NCI-H526 treated with DMSO at 0.1 percent for 48 hours (cell line): ENCODE measurements at regions not wholly inside any gene's neighbourhood (a gene's known extent, or its start where the extent isn't known, plus 50 kb on each side); places are given as distances from the start of the nearest gene placed in this dataset.

Experiments
- DNase-seq: peaks from one replicate; lab custom pipeline; 2025; lab: John Stamatoyannopoulos, UW

DNA sequence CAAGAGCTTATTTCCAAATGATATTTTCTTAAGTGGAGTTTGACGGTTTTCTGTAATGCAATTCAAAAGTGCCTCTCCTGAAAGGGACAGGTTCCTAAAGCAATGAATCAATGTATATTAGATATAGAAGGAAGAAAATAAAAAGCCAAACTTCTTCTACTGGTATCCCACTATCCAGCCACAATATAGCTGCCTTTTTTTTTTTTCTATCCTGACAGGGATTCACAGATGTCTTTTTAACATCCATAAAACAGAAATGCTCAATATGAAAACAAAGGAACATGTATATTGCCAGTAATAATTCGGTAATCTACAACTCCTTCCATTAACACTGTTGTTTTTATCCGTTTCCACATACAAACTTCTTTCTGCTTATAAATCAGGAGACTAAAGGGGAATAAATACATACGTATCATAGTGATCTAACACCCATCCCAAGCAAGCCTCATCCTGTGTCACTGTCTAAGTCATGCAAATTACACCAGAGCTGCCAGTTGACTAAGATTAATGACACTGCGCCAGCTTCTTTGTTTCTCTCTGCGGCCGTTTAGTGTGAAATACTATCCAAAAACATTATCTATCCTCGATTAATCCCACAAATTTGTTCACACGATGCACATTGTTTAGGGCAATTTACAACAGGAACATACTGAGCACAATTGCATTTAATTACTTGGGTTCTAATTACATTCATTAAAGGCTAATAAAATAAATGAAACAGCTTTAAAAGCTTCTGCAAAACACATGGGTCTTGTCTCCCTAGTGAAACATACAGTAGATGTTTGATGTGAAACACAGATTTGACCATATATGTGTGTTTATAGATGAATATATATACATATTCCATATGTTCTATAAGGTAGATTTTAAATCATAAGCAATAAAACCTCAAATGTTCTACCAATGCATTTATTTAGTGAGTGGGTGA is 51.9 kb upstream of the CDIN1 start:
- peak; percentile 93 for DNase-seq

DNA sequence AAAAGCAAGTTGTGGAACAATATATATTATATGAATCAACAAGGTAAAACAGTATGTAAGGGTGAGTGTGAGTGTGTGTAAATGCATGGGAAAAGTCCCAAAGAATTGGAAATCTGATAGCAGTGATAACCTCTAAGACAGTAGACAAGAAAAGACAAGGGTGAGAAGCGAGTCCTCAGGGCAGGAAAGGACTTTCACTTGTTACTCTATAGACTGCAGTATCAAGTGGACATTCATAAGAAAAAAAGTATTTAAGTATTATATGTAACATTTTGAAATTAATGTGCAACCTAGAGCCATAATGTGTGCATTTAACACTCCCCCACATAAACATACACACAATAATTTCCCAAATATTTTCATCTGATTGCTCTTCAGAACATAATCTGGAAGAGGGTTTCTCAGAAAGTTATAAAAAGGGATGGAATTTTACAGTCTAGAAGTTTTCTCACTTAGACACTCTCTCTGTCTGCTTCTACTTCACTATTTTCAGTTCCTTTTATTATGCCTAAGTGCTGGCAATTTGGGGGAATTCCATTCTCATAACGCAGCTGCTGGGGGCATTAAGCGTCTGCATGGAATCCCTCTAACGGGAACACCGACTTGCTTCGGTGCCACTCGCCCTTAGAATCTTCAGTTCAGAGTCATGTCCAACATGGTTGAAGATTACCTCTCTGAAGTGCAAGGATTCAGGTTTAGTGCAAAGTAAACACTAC is 50.0 kb upstream of the CDIN1 start:
- DNase-seq, result no peak
